ENCODE measurements at regions not wholly inside any gene's neighbourhood (a gene's known extent, or its start where the extent isn't known, plus 50 kb on each side); places are given as distances from the start of the nearest gene placed in this dataset.
"Not testable (repeated sequence)": the region's sequence is repeated elsewhere in the genome, so short reads cannot be mapped to it uniquely, and the experiment has no call there.

- TF ChIP-seq POLR2A (IDR thresholded peaks at IDR 0.05) (no peak), POLR2AphosphoS5 (IDR thresholded peaks at IDR 0.05) (no peak), CTCF (IDR thresholded peaks at IDR 0.05) (no peak)
- intact Hi-C loops (cut with DNase I), result no loop called here
- Histone ChIP-seq H3K36me3 (no peaks in the 10 kb centered on the region), H3K27ac (no peak overlapping the region), H3K9me3 (no peaks in the 10 kb centered on the region), H3K4me1 (replicated peaks) (no peaks in the 10 kb centered on the region), H3K4me3 (no peak overlapping the region), H3K27me3 (replicated peaks; ENCODE audit: insufficient read depth) (no peaks in the 10 kb centered on the region)
- no peak for DNase-seq (ENCODE audit: low spot score)
- WGBS, result 37% methylated on average over 3 of the region's 3 CpGs
Observed at GRCh38 chr16:6701096-6701495, 631.5 kb upstream of the RBFOX1 start.

- Histone ChIP-seq H3K36me3 (no peaks in the 10 kb centered on the region), H3K27ac (no peak overlapping the region), H3K27me3 (replicated peaks; ENCODE audit: insufficient read depth) (no peaks in the 10 kb centered on the region), H3K9me3 (no peaks in the 10 kb centered on the region), H3K4me3 (no peak overlapping the region), H3K4me1 (replicated peaks) (no peaks in the 10 kb centered on the region)
- DNase-seq (ENCODE audit: low spot score), result no peak
- intact Hi-C loops (cut with DNase I), result no loop called here
- TF ChIP-seq CTCF (IDR thresholded peaks at IDR 0.05) (no peak), POLR2A (IDR thresholded peaks at IDR 0.05) (no peak), POLR2AphosphoS5 (IDR thresholded peaks at IDR 0.05) (no peak)
- 79% methylated on average over 7 of the region's 7 CpGs for WGBS
Observed at GRCh38 chr16:6698548-6698947, 634.1 kb upstream of the RBFOX1 start.

GRCh38 chr16:6695666-6696065 lies 637.0 kb upstream of the RBFOX1 start:
- WGBS, result 80% methylated on average over 3 of the region's 3 CpGs
- intact Hi-C loops (cut with DNase I), result no loop called here
- H3K36me3 ChIP-seq, result no peaks in the 10 kb centered on the region

GRCh38 chr16:6694636-6695035 lies 638.0 kb upstream of the RBFOX1 start:
- intact Hi-C loops (cut with DNase I), result no loop called here
- no peaks in the 10 kb centered on the region for H3K4me1 ChIP-seq (replicated peaks)
- no peaks in the 10 kb centered on the region for H3K36me3 ChIP-seq
- no peak overlapping the region for H3K27ac ChIP-seq
- no peaks in the 10 kb centered on the region for H3K27me3 ChIP-seq (replicated peaks; ENCODE audit: insufficient read depth)
- no peak for DNase-seq (ENCODE audit: low spot score)
- 73% methylated on average over 6 of the region's 6 CpGs for WGBS
- TF ChIP-seq CTCF (IDR thresholded peaks at IDR 0.05), result no peak
- no peak for TF ChIP-seq POLR2A (IDR thresholded peaks at IDR 0.05)
- TF ChIP-seq POLR2AphosphoS5 (IDR thresholded peaks at IDR 0.05), result no peak
- no peak overlapping the region for H3K4me3 ChIP-seq
- H3K9me3 ChIP-seq, result no peaks in the 10 kb centered on the region

More at GRCh38 chr16:6695666-6696065, 637.0 kb upstream of the RBFOX1 start:
- Histone ChIP-seq H3K4me1 (replicated peaks) (no peaks in the 10 kb centered on the region), H3K4me3 (no peak overlapping the region), H3K27ac (no peak overlapping the region), H3K9me3 (no peaks in the 10 kb centered on the region), H3K27me3 (replicated peaks; ENCODE audit: insufficient read depth) (no peaks in the 10 kb centered on the region)
- TF ChIP-seq CTCF (IDR thresholded peaks at IDR 0.05) (no peak), POLR2A (IDR thresholded peaks at IDR 0.05) (no peak), POLR2AphosphoS5 (IDR thresholded peaks at IDR 0.05) (no peak)
- DNase-seq (ENCODE audit: low spot score), result no peak

GRCh38 chr16:6693418-6693817 lies 639.2 kb upstream of the RBFOX1 start:
- H3K27ac ChIP-seq; H3K9me3 ChIP-seq; H3K27me3 ChIP-seq (replicated peaks; ENCODE audit: insufficient read depth); H3K4me1 ChIP-seq (replicated peaks); DNase-seq (ENCODE audit: low spot score); H3K4me3 ChIP-seq; H3K36me3 ChIP-seq; intact Hi-C loops (cut with DNase I): not testable (repeated sequence)
- 92% methylated on average over 2 of the region's 2 CpGs for WGBS
